GM06990 (cell line): ENCODE measurements at regions not wholly inside any gene's neighbourhood (a gene's known extent, or its start where the extent isn't known, plus 50 kb on each side); places are given as distances from the start of the nearest gene placed in this dataset.

ENCODE experiments used
- DNase-seq: peaks from one replicate; pipeline ENCODE4 v3.0.0-alpha.2; 2011; ENCODE audit not compliant: insufficient read length; ENCODE audit errors: extremely low read depth
- H3K27me3 ChIP-seq: replicated peaks from 2 replicates; pipeline ENCODE4 v1.6.0; 2011; ENCODE audit warnings: low read length; ENCODE audit not compliant: control insufficient read depth, insufficient read depth
- H3K36me3 ChIP-seq: 2 replicates; pipeline ENCODE4 v1.5.1; 2011; ENCODE audit warnings: low read length; ENCODE audit not compliant: control insufficient read depth, insufficient read depth
- H3K4me3 ChIP-seq: replicated peaks from 2 replicates; pipeline ENCODE4 v1.5.1; 2011; ENCODE audit warnings: low read depth, mild to moderate bottlenecking, control low read depth, low read length
- TF ChIP-seq, protein P1 (sequence below): IDR thresholded peaks from 2 replicates; pipeline ENCODE4 v1.5.1; 2011; ENCODE audit warnings: low read length, control low read depth, mild to moderate bottlenecking, inconsistent platforms; ENCODE audit not compliant: insufficient read depth, poor library complexity, severe bottlenecking

DNA sequence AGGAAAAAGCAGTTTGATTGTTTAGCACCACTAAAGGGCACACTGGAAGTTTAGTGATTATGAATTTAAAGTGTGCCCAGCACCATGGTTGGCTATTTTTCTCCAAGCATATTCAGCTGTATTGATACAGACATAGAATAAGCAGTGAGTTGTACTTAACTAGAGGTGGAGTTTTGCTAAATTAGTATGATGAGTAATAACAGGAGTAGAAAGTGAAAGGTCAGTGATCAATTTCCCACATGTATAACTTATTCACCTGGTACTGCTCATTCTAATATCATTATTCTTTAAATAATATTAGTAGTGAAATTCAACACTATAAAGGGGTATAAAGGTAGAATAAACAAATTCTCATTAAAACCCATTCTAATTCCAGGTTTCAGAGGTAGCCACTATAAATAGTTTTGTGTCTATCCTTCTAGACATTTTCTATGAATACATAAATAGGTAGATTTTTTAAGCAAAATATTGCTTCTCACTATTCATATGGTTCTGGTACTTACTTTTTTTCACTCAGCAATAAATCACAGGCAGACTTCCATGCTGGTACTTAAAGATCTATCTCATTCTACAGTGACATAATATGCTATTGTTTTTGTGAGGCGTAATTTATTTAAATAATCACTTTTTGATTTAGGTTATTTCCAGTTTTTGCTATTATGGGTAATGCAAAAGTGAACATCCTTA is 732.9 kb downstream of the VGLL3 start:
- Histone ChIP-seq H3K4me3 (no peak overlapping the region), H3K36me3 (no peaks in the 10 kb centered on the region), H3K27me3 (no peaks in the 10 kb centered on the region)
- TF ChIP-seq, protein P1, sequence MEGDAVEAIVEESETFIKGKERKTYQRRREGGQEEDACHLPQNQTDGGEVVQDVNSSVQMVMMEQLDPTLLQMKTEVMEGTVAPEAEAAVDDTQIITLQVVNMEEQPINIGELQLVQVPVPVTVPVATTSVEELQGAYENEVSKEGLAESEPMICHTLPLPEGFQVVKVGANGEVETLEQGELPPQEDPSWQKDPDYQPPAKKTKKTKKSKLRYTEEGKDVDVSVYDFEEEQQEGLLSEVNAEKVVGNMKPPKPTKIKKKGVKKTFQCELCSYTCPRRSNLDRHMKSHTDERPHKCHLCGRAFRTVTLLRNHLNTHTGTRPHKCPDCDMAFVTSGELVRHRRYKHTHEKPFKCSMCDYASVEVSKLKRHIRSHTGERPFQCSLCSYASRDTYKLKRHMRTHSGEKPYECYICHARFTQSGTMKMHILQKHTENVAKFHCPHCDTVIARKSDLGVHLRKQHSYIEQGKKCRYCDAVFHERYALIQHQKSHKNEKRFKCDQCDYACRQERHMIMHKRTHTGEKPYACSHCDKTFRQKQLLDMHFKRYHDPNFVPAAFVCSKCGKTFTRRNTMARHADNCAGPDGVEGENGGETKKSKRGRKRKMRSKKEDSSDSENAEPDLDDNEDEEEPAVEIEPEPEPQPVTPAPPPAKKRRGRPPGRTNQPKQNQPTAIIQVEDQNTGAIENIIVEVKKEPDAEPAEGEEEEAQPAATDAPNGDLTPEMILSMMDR, result no peak
- no peak for DNase-seq

GRCh38 chr3:86254480-86254879 is 736.5 kb downstream of the VGLL3 start:
- H3K36me3 ChIP-seq, result no peaks in the 10 kb centered on the region
- no peak for DNase-seq
- H3K4me3 ChIP-seq, result no peak overlapping the region
- TF ChIP-seq, protein P1, result no peak
- H3K27me3 ChIP-seq, result no peaks in the 10 kb centered on the region

DNA sequence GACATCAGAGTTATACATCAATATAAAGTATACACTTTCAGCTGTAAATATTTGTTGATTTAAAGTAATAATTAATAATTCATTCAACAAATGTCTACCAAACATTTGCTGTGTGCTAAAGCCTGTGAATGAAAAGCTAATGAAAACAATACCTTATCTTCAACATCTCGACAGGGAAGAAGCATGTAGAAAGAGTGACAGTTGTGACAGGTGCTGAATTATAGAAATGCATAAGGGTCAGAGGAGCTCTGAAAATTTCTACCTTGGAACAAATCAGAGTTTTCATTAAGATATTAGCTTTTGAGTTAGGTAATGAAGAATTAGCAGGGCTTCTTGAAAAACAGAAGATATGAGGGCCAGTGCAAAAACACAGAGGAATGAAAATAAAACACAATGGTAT is 739.2 kb downstream of the VGLL3 start:
- DNase-seq, result no peak
- TF ChIP-seq, protein P1, result no peak
- H3K4me3 ChIP-seq, result no peak overlapping the region
- no peaks in the 10 kb centered on the region for H3K36me3 ChIP-seq
- H3K27me3 ChIP-seq, result no peaks in the 10 kb centered on the region

DNA sequence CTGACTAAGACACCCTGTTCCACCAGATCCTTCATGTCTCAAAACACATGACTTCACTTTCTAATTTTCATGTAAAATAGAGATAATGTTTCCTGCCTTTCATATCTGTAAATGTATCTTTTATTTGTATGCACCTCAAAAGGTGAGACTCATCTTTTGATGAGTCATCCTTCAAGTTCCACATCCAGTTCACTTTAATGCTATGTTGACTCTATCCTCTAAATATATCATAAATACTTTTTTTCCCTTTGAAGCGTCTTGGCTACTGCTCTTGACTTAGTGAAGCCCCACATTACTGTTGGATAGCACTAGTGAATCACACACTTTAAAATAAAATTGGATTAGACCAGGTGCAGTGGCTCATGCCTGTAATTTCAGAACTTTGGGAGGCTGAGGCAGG is 741.1 kb downstream of the VGLL3 start:
- Histone ChIP-seq H3K27me3 (no peaks in the 10 kb centered on the region), H3K4me3 (no peak overlapping the region), H3K36me3 (no peaks in the 10 kb centered on the region)
- DNase-seq, result no peak
- TF ChIP-seq, protein P1, result no peak

- no peak for DNase-seq
- Histone ChIP-seq H3K36me3 (no peaks in the 10 kb centered on the region), H3K4me3 (no peak overlapping the region), H3K27me3 (no peaks in the 10 kb centered on the region)
- TF ChIP-seq, protein P1, result no peak
Observed at GRCh38 chr3:86245360-86245759, 745.6 kb downstream of the VGLL3 start.

GRCh38 chr3:86244905-86245304 is 746.0 kb downstream of the VGLL3 start:
- TF ChIP-seq, protein P1, result no peak
- Histone ChIP-seq H3K4me3 (no peak overlapping the region), H3K36me3 (no peaks in the 10 kb centered on the region), H3K27me3 (no peaks in the 10 kb centered on the region)
- DNase-seq, result no peak
